ENCODE measurements at regions not wholly inside any gene's neighbourhood (a gene's known extent, or its start where the extent isn't known, plus 50 kb on each side); places are given as distances from the start of the nearest gene placed in this dataset.
"Not testable (repeated sequence)": the region's sequence is repeated elsewhere in the genome, so short reads cannot be mapped to it uniquely, and the experiment has no call there.

DNA sequence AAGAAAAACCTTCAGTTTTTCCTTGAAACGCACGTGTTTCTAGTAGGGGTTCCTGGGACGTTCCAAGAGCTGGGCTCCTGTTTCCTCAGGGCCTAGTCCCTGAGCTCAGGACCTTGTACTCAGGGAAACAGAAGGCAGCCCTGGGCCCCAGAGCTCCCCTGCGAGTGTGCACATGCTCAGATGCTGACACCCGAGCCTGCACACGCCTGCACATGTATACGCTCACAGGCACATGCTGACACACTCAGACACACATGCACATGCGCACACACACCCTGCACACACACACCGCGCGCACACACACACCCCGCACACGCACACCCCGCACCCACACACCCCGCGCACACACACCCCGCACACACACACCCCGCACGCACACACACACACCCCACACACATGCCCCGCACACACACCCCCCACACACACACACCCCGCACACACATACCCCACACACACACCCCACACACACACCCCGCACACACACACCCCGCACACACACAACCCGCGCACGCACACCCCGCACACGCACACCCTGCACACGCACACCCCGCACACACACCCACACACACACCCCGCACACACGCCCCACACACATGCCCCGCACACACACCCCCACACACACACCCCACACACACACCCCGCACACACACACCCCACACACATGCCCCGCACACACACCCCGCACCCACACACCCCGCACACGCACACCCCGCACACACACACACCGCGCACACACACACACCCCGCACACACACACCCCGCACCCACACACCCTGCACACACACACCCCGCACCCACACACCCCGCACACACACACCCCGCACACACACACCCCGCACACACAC, 52.2 kb downstream of the CALML3 start:
- intact Hi-C loops (cut with DNase I) = no loop called here

DNA sequence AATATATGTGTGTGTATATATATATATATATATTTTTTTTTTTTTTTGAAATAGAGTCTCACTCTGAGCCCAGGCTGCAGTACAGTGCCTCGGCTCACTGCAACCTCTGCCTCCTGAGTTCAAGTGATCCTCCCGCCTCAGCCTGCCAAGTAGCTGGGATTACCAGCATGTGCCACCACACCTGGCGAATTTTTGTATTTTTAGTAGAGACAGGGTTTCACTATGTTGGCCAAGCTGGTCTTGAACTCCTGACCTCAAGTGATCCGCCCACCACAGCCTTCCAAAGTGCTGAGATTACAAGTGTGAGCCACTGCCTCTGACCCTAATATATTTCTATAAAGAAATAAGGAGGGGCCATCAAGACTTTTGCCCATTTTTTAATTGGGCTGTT, 55.3 kb downstream of the CALML3 start:
- intact Hi-C loops (cut with DNase I); DNase-seq (ENCODE audit: low spot score): not testable (repeated sequence)

More for the DNA sequence above, 52.2 kb downstream of the CALML3 start:
- DNase-seq (ENCODE audit: low spot score) = no peak

DNA sequence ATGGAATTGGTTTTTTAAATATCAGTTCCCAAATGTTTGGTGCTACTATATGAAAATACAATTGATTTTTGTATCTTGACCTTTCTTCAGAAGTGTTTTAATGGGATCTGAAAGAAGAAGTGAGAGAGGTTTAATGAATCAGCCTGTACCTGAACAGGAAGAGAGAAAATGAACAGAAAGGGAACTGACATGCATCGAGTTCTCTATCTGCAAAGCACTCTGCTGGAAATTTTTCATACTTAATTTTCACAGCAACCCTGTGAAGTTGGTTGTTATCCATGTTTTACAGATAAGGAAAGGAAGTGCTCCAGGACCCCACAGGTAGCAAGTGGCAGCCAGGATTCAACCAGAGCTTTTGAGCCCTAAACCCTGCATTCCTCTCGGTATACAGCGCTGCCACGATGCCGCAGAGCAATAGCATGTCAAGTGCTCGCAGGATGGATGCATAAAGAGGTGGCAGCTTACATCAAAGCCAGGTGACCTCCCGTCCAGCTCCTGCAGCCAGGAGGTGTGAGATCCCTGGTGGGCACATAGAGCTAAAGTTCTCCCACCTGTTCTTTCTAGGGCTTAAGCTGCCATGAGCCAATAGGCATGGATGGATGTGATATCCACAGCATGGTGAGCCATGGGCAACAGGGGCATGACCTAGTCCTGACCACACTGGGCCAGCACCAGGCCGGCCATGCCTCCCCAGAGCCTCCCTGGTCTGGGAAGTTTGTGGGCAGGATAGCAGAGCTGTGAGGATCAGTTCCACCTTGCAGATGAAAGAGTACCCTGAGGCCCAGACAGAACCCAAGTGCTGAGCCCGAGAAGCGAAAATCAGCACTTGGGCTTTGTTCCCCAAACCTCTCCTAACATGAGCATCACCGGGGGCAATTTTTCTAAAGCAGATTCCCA, 57.2 kb downstream of the CALML3 start:
- DNase-seq (ENCODE audit: low spot score) = peak; percentile 35
- intact Hi-C loops (cut with DNase I) = no loop called here

DNA sequence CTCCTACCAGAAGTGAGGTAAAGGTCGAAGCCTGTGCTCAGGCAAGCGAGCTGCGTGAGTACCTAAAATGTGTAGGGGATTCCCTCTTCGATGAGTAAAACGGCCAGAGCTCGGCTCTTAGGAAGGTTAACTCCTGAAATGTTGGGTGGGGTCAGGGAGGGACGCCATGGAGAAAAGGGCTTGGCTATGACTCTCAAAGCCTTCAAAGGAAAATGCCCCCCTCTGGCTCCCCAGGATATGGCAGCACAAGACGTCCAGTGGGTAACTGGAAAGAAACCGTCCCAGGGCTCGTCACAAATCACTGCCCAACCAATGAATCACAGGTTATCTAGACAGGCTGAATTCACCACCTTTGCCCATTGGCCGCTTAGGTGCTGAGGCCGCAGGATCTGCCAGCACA, 58.0 kb downstream of the CALML3 start:
- DNase-seq (ENCODE audit: low spot score) = no peak
- intact Hi-C loops (cut with DNase I) = no loop called here

DNA sequence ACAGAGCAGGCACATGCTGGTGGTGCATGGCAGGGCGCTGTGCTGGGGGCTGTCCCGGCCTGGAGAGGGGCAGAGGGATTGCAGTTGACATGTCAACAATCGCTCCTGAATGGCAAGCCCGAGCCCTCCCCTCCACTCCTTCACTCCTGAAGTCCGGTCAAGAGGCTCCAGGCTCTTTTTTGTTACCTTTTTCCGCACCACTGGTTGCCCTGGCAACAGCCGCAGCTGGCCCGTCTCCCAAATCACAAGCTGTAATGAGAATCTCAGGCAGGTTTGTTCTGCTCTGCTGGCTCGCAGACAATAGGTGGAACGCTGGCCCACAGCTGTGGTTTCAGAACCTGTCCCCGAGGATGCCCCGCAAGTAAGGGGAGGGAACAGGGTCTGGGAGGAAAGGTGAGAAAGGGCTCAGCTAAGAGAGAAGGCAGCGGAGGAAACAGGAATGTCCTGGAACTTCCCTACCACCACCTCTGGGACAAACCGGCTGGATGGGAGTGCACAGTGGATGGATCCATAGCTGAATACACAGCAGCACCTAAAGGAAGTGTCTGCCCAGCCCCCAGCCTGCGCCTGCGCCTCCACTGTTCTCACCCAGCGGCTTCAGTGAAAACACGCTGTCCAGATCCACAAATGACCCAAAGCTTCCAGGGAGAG, 58.9 kb downstream of the CALML3 start:
- DNase-seq (ENCODE audit: low spot score) = no peak
- intact Hi-C loops (cut with DNase I) = no loop called here

DNA sequence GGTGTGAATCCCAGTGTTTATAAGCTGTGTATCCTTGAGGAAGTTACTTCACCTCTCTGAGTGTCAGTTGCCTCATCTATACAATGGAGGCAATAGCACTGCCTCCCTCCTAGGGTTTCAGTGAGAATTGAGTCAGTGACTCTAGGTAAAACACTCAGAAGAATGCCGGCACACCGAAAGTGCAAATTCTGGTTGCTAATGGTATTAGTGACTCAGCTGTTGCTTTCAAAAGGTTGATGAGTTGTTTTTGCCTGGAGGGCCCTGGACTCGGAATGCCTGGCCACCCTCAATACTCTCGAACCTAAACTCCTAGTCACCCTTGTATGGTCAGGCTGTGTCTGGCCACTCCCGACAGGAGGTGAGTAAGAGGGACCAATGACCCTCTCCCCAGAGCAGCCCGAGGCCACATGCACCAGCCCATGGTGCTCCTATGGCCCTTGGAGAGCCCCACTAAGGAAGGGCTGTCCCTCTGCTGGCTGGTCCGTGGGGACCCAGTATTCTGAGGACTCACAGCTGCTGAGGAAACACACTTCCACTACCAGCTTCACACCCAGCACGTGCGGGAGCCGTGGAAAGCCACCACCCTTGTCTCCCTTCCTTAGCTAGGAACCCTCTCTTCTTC, 60.2 kb downstream of the CALML3 start:
- no peak for DNase-seq (ENCODE audit: low spot score)
- intact Hi-C loops (cut with DNase I) = loop anchor here (5.0 kb wide), 1 partner anchor 38 kb away; no protein-coding TSS in a partner anchor

DNA sequence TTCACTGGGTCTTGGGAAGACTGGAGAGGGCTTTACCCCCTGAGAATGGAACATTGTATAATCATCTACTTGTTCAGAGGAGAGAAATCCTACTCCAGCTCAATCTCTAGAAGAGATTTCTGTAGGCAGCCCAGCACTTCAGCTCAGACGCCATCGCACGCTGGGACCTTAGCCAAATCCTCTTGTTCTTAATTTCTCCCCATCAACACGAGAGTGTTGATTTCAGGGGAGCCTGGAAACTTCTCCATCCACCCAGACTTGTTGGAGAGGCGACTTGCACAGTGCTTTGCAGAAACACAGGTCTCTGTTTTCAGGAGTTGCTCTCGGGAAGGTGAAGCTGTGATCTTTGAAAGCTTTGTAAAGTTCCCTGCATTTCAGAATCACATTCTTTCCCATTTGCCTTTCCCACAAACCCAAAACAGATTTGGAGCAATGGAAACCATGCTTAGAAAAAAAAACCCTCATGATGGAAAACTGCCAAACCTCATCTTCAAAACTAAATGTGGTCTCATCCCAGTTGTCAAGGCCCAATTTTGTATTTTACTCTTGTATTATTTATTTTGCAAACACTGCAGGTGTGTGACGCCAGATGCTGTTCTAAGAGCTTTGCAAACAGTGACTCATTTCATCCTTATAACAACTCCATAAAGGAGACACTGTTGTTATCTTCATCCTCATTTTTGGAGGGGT, 60.9 kb downstream of the CALML3 start:
- intact Hi-C loops (cut with DNase I) = loop anchor here (5.0 kb wide), 1 partner anchor 38 kb away; no protein-coding TSS in a partner anchor
- no peak for DNase-seq (ENCODE audit: low spot score)

DNA sequence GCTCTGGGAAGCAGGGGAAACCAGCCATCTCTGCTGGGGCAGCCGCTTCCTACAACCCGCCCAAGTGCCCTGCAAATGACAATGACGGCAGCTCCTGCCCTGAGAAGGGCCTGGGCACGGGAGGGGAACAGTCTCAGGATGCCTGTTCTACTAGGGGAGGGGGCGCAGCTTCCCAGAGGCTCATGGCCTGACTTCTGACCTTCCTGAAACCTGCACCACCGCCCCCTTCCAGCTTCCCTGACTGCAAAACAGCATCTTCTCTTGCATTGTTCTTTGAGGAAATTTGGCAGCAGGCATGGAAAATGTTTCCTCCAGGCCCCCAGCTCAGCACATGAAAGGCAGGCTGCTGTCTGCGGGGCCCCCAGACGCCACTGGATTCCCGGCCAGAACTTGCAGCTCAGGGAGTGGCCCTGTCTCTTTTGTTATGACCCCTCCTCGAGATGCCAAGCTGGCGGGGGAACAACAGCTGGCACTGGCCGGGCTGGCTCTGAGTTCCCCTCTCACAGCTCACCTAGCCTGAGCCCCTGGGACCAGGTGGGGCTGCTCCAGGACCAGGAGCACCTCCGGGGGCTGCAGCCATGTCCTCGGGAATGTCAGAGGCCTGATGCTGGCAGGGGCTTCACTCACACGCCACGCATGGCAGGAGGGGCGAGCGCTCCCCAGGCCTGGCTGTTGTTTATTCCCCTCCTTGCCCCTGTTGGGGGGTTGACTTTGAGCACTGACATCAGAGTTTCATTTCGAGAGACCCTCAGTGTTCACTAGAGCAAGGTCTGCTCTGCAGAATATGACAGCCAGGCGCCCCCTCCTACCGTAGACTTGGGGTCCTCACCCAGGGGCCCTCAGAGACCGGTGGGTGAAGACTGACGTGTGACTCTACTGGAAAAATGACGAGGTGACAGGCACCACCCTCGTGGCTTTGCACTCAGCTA, 62.7 kb downstream of the CALML3 start:
- no peak for DNase-seq (ENCODE audit: low spot score)
- intact Hi-C loops (cut with DNase I) = loop anchor here (5.0 kb wide), 1 partner anchor 40 kb away; no protein-coding TSS in a partner anchor

DNA sequence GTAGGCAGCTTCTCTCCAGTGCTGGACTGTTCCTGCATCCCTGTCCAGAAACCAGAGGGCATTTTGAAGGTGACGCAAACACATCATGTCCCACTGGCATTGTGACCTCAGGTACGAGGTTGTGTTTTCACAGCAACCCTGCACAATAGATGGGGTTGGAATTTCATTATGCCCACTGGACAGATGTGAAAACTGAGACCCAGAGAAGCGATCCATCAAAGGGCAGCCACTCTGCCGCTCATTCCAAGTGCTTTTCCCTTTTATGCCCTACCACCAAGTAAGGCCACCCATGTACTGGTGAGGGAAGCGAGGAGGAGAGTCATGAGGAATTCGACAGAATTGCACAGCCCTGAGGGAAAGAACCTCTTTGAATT, 63.3 kb downstream of the CALML3 start:
- DNase-seq (ENCODE audit: low spot score) = no peak
- intact Hi-C loops (cut with DNase I) = loop anchor here (5.0 kb wide), 1 partner anchor 41 kb away; no protein-coding TSS in a partner anchor

DNA sequence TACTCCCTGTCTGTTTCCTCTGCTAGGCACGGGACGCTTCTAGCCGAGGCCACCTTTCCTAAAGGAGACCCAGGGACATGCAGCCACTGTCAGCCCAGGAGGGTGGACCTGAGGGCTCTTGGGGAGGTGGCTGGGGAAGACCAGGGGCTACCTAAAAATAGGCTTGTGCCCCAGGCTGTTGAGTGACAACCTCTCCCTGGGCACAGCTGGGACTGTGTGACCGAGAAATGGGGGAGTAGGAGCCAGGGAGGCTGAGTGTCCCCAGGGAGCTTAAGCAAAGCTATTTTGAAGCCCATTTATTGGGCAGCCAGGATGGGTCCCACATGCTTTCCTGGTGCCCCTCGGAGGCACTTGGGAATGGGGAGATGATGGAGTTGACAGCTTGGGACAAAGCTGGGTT, 63.8 kb downstream of the CALML3 start:
- intact Hi-C loops (cut with DNase I) = loop anchor here (5.0 kb wide), 1 partner anchor 41 kb away; no protein-coding TSS in a partner anchor
- DNase-seq (ENCODE audit: low spot score) = no peak

All from cardiac septum (tissue), 1 donor.